IPS-18a (cell line): ENCODE measurements at regions not wholly inside any gene's neighbourhood (a gene's known extent, or its start where the extent isn't known, plus 50 kb on each side); places are given as distances from the start of the nearest gene placed in this dataset.

Experiments used
- H3K27ac ChIP-seq: one replicate; pipeline ENCODE4 v1.5.1; 2013; ENCODE audit warnings: low read length
- H3K27me3 ChIP-seq: one replicate; pipeline ENCODE4 v1.6.1; 2013; ENCODE audit warnings: mild to moderate bottlenecking, low read length; ENCODE audit not compliant: control insufficient read depth, insufficient read depth
- H3K36me3 ChIP-seq: one replicate; pipeline ENCODE4 v1.6.1; 2013; ENCODE audit warnings: low read depth, low read length; ENCODE audit not compliant: control insufficient read depth
- H3K4me1 ChIP-seq: one replicate; pipeline ENCODE4 v1.6.1; 2013; ENCODE audit warnings: low read depth, low read length; ENCODE audit not compliant: control insufficient read depth
- H3K4me3 ChIP-seq: one replicate; pipeline ENCODE4 v1.5.1; 2013; ENCODE audit warnings: low read length
- H3K9ac ChIP-seq: one replicate; pipeline ENCODE4 v1.6.1; 2013; ENCODE audit warnings: mild to moderate bottlenecking, low read length, moderate library complexity
- H3K9me3 ChIP-seq: one replicate; pipeline ENCODE4 v1.6.1; 2013; ENCODE audit warnings: low read depth, low read length; ENCODE audit not compliant: control insufficient read depth

DNA sequence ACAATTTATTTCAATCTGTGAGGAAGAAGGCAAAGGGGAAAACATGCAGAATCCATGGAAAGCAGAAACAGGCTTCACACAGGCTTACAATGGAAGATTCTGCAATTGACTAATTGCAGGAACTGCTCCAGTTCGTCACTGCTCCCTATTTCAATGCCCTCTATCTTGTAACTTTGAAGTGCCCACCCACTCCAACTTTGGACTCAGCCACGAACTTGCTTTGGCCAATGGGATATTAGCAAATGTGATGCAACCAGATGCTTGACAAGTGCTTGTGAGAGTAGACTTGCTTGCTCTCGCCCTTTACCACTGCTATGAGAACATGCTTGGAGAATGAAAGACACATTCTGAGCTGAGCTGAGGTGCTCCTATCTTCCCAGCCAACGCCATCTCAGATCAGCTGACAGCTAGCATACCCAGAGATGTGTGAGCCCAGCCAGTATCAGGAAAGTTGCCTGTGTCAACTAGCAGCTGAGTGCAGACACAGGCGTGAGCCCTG lies 105.7 kb upstream of the PTCHD1 start:
- H3K36me3 ChIP-seq: no peaks in the 10 kb centered on the region
- H3K4me1 ChIP-seq: peaks cover 19% of the 10 kb centered on the region
- no peak overlapping the region for H3K4me3 ChIP-seq
- no peak overlapping the region for H3K9ac ChIP-seq
- no peaks in the 10 kb centered on the region for H3K9me3 ChIP-seq
- H3K27me3 ChIP-seq: no peaks in the 10 kb centered on the region
- H3K27ac ChIP-seq: no peak overlapping the region

DNA sequence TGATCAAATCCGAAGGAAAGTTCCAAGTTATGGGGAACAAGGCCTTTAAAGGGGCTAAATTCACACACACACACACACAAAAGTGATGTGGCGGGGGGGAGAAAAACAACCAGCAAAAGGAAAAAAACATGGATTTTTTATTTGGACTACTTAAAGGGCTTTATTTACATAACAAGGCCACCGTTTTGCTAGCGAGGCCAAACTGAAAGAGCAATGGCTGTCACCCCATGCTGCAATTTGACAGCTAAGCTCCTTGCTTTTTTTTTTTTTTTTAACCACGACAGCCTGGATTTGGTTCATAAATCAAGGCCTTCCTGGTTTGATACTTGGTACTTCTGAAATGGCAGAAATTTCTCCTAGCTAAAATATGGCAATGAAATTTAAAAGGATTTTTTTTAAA lies 99.6 kb upstream of the PTCHD1 start:
- H3K4me3 ChIP-seq: no peak overlapping the region
- peaks cover 10% of the 10 kb centered on the region for H3K4me1 ChIP-seq
- no peak overlapping the region for H3K27ac ChIP-seq
- H3K27me3 ChIP-seq: no peaks in the 10 kb centered on the region
- no peaks in the 10 kb centered on the region for H3K36me3 ChIP-seq
- H3K9me3 ChIP-seq: peaks cover 2% of the 10 kb centered on the region
- H3K9ac ChIP-seq: no peak overlapping the region

DNA sequence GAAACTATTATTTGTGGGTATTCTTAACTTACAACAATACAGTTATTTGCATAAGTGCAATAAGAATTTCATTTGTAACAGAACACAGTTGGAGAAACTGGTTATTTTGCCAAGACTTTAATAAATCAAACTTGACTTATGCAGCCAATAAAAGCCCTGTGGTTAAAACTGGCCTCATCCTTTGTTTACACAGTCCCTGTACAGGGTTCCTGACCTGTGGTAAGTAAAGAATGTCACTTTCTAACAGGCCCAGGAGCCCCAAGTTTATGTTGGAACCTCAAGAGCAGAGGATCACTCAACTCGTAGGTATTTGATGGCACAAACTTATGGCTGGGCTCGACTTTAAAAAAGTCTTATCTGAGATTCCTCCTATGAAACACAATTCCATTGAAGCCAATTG lies 88.6 kb upstream of the PTCHD1 start:
- peaks cover 11% of the 10 kb centered on the region for H3K9me3 ChIP-seq
- no peak overlapping the region for H3K4me3 ChIP-seq
- H3K27me3 ChIP-seq: no peaks in the 10 kb centered on the region
- H3K36me3 ChIP-seq: no peaks in the 10 kb centered on the region
- no peaks in the 10 kb centered on the region for H3K4me1 ChIP-seq
- no peak overlapping the region for H3K9ac ChIP-seq
- H3K27ac ChIP-seq: no peak overlapping the region

DNA sequence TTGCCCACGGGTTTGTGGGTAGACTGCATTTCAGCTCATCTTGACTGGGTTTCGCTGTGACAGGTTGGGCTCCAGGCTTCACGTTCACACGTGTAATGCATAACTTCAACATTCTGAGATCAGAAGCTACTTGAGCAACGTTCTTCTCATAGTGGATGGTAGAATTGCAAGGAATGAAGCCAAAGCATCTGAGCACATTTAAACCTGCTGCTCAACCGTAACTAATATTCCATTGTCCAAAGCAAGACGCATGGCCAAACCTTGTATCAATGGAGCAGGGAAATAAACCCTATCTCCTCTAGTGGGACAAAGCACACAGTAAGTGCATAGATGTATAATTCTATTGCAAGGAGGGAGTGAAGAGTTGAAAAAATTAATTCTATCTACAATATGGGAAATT lies 86.5 kb upstream of the PTCHD1 start:
- H3K4me3 ChIP-seq: no peak overlapping the region
- H3K27ac ChIP-seq: no peak overlapping the region
- H3K36me3 ChIP-seq: no peaks in the 10 kb centered on the region
- no peak overlapping the region for H3K9ac ChIP-seq
- H3K27me3 ChIP-seq: no peaks in the 10 kb centered on the region
- peaks cover 18% of the 10 kb centered on the region for H3K9me3 ChIP-seq
- H3K4me1 ChIP-seq: no peaks in the 10 kb centered on the region

DNA sequence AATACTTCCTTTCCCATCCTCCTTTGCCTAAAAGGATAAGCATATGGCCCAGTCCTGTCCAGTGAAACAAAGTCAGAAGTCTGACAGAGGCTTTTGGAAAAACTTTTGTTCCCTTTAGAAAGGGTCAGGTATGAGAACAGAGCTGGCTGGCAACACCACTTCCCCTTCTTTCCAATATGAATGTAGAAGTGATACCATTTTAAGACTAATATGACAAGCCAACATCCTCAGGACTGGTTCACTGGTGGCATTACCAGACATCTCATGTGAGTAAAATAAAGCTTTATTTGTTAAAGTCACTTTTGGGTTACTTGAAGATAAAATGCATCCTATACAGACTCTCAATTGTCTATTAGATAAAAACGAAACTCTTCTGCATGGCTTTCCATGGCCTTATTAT lies 83.6 kb upstream of the PTCHD1 start:
- H3K9ac ChIP-seq: no peak overlapping the region
- H3K4me1 ChIP-seq: no peaks in the 10 kb centered on the region
- H3K4me3 ChIP-seq: no peak overlapping the region
- H3K9me3 ChIP-seq: peaks cover 10% of the 10 kb centered on the region
- H3K27me3 ChIP-seq: no peaks in the 10 kb centered on the region
- no peaks in the 10 kb centered on the region for H3K36me3 ChIP-seq
- no peak overlapping the region for H3K27ac ChIP-seq

DNA sequence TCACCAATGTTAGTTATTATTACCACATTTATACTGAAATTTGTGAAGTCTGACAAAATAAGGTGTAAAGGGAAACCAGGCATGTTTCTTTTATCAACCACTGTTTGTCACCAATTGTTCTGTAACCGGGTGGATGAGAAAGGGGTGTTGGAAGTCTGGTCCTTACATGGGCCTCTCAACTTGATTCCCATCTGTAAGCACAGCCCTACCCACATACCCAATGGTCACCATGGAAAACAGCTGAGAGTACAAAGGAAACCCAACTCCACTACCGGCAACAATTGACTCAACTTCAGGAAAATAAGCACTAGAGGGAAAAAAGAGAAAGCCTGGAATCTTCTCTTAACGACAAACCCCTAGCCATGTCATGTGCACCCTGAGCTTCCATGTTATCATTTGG lies 70.8 kb upstream of the PTCHD1 start:
- H3K27me3 ChIP-seq: no peaks in the 10 kb centered on the region
- no peak overlapping the region for H3K9ac ChIP-seq
- H3K4me3 ChIP-seq: no peak overlapping the region
- no peak overlapping the region for H3K27ac ChIP-seq
- H3K9me3 ChIP-seq: no peaks in the 10 kb centered on the region
- no peaks in the 10 kb centered on the region for H3K36me3 ChIP-seq
- H3K4me1 ChIP-seq: no peaks in the 10 kb centered on the region

DNA sequence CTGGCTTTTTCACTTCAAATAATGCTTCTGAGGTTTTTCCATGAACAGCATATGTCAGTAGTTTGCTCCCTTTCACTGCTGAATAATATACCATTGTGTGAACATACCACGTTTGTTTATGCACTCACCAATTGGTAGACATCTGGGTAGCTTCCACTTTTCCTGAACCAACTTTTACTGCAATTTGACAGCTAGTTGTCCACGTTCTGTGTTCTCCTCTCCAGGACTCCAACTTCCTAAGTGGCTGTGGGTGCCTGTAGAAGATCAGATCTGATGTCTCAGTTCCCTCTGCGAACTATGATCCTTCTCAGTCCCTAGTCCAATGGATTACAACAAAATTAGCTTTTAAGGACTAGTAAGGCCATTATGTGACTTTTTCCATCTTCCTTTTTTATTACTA lies 64.7 kb upstream of the PTCHD1 start:
- H3K4me3 ChIP-seq: no peak overlapping the region
- no peaks in the 10 kb centered on the region for H3K36me3 ChIP-seq
- H3K9me3 ChIP-seq: no peaks in the 10 kb centered on the region
- H3K27ac ChIP-seq: no peak overlapping the region
- H3K9ac ChIP-seq: no peak overlapping the region
- no peaks in the 10 kb centered on the region for H3K4me1 ChIP-seq
- no peaks in the 10 kb centered on the region for H3K27me3 ChIP-seq

DNA sequence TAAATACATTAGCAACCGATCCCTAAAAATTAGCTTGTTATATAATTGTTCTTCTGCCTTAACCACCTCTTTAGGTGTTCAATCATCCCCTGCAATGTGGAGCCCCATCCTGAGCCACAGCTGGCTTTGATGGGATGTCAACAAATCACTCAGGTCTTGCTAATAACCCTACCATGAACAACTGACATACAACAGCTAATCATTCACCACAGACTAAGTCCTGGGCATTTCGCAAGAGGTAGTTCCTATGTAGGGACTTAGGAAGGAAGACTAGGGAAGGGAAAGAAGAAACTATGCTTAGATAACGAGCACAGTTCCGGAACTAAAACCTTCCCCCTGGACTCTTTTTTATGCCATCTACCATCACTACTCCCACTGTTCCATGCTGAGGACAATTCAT lies 63.6 kb upstream of the PTCHD1 start:
- no peaks in the 10 kb centered on the region for H3K27me3 ChIP-seq
- no peak overlapping the region for H3K9ac ChIP-seq
- H3K9me3 ChIP-seq: no peaks in the 10 kb centered on the region
- H3K27ac ChIP-seq: no peak overlapping the region
- no peaks in the 10 kb centered on the region for H3K4me1 ChIP-seq
- H3K4me3 ChIP-seq: no peak overlapping the region
- no peaks in the 10 kb centered on the region for H3K36me3 ChIP-seq

DNA sequence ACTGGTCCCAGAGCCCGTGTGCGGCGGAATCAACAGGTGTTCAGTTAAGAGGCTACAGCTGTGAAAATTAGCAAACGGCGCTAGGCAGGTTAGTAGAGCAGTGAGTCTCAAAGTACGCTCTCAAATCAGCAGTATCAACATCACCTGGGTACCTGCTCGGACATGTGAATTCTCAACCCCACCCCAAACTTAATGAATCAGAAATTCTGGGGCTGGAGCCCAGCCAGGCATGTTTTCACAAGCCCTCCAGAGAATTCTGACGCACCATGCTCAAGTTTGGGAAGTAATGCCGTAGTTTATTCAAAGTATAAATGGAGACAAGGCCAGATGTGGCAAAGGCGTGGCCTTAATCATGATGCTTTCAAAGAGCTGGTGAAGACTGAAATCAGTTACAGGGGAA lies 58.2 kb upstream of the PTCHD1 start:
- H3K9me3 ChIP-seq: no peaks in the 10 kb centered on the region
- no peak overlapping the region for H3K4me3 ChIP-seq
- no peaks in the 10 kb centered on the region for H3K4me1 ChIP-seq
- no peak overlapping the region for H3K9ac ChIP-seq
- no peaks in the 10 kb centered on the region for H3K27me3 ChIP-seq
- H3K27ac ChIP-seq: no peak overlapping the region
- no peaks in the 10 kb centered on the region for H3K36me3 ChIP-seq
